ENCODE measurements at regions not wholly inside any gene's neighbourhood (a gene's known extent, or its start where the extent isn't known, plus 50 kb on each side); places are given as distances from the start of the nearest gene placed in this dataset.

DNA sequence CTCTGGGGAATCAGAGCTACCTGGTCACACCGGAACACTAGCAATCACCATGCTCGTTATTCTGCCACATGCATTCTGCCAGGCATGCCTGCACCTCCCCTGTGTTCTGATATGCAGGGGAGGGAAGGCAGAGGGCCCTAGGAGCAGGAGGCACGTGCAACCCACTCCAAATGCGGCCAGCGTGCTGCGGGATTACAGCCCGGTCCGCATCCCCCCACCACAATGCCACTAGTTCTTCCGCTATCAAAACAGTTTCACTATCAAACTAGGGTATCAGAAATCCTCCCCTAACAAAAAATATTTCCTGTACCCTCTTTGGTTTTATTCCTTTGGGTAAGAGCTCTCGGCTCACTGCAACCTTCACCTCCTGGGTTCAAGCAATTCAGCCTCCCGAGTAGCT is 223.2 kb upstream of the IGF1R start:
- no peak for ATAC-seq
- DNase-seq: no peak
- TF ChIP-seq, protein P1, sequence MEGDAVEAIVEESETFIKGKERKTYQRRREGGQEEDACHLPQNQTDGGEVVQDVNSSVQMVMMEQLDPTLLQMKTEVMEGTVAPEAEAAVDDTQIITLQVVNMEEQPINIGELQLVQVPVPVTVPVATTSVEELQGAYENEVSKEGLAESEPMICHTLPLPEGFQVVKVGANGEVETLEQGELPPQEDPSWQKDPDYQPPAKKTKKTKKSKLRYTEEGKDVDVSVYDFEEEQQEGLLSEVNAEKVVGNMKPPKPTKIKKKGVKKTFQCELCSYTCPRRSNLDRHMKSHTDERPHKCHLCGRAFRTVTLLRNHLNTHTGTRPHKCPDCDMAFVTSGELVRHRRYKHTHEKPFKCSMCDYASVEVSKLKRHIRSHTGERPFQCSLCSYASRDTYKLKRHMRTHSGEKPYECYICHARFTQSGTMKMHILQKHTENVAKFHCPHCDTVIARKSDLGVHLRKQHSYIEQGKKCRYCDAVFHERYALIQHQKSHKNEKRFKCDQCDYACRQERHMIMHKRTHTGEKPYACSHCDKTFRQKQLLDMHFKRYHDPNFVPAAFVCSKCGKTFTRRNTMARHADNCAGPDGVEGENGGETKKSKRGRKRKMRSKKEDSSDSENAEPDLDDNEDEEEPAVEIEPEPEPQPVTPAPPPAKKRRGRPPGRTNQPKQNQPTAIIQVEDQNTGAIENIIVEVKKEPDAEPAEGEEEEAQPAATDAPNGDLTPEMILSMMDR (IDR thresholded peaks at IDR 0.05): no peak
- no peak for TF ChIP-seq POLR2A (IDR thresholded peaks at IDR 0.05)
- Histone ChIP-seq H3K27ac (no peak overlapping the region), H3K4me1 (peaks cover 21% of the 10 kb centered on the region), H3K36me3 (replicated peaks in 1 of 2; ENCODE audit: insufficient read depth in 1 of 2, low read depth in 2 of 2) (no peaks in the 10 kb centered on the region), H3K27me3 (peaks cover 0 to 15% of the 10 kb centered on the region in 2 donors), H3K4me3 (no peak overlapping the region), H3K9me3 (no peaks in the 10 kb centered on the region)
- WGBS, 2 donors: 54 to 56% methylated on average over 11 of the region's 11 CpGs
- intact Hi-C loops (cut with DNase I): no loop called here

DNA sequence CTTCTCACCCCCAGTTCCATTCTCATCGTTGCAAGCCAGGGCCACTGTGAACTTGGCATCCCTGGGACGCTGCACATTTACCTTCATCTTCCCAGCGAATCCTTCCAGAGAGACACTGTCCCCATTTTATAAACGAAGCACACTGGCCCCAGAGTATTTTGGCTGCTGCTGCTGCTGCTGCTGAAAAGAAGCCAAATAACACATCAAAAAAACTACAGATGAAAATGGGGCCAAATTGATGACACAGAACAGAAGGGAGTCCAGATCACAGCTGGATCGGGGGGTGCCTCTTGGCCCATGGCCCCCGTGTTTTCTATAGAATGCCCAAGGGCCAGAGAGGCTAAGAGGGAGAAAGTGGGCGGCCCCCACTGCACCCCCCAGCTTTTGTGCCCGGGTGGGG is 221.0 kb upstream of the IGF1R start:
- WGBS, 2 donors: 50 to 53% methylated on average over 7 to 8 of the region's 8 CpGs
- Histone ChIP-seq H3K27me3 (peaks cover 0 to under 1% of the 10 kb centered on the region in 2 donors), H3K4me3 (no peak overlapping the region), H3K27ac (no peak overlapping the region), H3K4me1 (peaks cover 12% of the 10 kb centered on the region), H3K36me3 (replicated peaks in 1 of 2; ENCODE audit: insufficient read depth in 1 of 2, low read depth in 2 of 2) (no peaks in the 10 kb centered on the region), H3K9me3 (no peaks in the 10 kb centered on the region)
- ATAC-seq (no peak), DNase-seq (no peak)
- TF ChIP-seq, protein P1 (IDR thresholded peaks at IDR 0.05): no peak
- no peak for TF ChIP-seq POLR2A (IDR thresholded peaks at IDR 0.05)
- intact Hi-C loops (cut with DNase I): no loop called here

DNA sequence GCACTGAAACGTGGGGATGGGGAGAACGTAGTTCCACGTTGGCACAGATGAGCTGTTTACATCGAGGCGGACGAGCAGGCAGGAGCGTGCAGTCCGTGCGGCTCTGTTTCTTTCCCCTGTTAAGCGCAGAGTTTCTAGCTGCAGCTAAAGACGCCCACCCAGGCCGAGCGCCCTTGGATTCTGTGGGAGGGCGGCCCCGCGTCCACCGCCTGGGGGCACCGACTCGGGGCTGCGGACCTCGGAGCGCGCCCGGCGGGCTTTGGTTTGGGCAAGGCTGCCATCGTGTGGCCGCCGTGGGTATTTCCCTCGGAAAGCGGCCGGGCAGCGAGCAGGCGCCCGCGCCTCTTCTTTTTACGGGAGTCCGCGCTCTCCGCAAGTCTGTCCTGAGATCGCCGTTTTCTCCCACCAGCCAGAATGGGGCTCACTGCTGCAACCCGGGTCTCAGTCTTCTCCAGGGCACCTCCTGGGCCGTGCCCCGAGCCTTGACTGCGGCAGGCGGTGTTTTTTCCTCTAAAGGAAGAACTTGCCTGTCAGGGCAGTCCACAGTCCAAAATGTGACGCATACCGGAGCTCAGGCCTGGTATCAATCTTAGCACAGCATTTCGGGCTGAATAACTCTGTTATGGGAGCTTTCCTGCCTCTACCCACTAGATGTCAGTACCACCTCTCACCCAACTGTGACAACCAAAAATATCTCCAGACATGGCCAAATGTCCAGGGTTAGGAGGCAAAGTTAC is 219.9 kb upstream of the IGF1R start:
- DNase-seq (peak; percentile 65 to 83 (median 74)), ATAC-seq (peak; percentile 87)
- TF ChIP-seq POLR2A (IDR thresholded peaks at IDR 0.05): no peak
- TF ChIP-seq, protein P1 (IDR thresholded peaks at IDR 0.05): peak; percentile 73 to 96 (median 85)
- WGBS, 2 donors: 3 to 5% methylated on average over 10 to 49 of the region's 49 CpGs
- H3K27me3 ChIP-seq: no peaks in the 10 kb centered on the region
- peak overlapping the region in 2 of 4 donors; percentile 51 to 54 for H3K27ac ChIP-seq
- H3K36me3 ChIP-seq (replicated peaks in 1 of 2; ENCODE audit: insufficient read depth in 1 of 2, low read depth in 2 of 2): no peaks in the 10 kb centered on the region
- H3K4me3 ChIP-seq: no peak overlapping the region
- peaks cover 12% of the 10 kb centered on the region for H3K4me1 ChIP-seq
- H3K9me3 ChIP-seq: no peaks in the 10 kb centered on the region
- intact Hi-C loops (cut with DNase I): no loop called here

DNA sequence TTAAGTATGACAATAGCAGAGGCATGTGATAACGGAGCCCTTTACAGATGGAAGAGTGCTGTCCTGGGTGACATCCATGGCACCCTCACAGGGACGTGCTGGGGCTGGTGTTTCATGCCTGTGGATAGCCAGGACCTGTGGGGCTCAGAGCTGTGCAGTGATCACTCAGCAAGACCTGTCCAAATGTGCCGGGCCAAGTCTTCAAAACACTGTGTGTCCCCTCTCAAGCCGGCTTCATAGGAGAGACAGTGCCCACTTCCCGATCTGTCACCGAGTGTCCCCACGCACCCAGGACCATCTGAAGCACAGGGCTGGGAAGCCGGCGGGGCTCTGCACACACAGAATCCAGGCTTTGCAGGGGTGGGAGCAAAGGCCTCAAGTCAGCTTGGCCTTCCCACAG is 217.2 kb upstream of the IGF1R start:
- peaks cover 12% of the 10 kb centered on the region for H3K4me1 ChIP-seq
- WGBS, 2 donors: 83 to 86% methylated on average over 7 to 9 of the region's 9 CpGs
- H3K27me3 ChIP-seq: no peaks in the 10 kb centered on the region
- no peak for TF ChIP-seq POLR2A (IDR thresholded peaks at IDR 0.05)
- no peak overlapping the region for H3K4me3 ChIP-seq
- no peaks in the 10 kb centered on the region for H3K36me3 ChIP-seq (replicated peaks in 1 of 2; ENCODE audit: insufficient read depth in 1 of 2, low read depth in 2 of 2)
- no peaks in the 10 kb centered on the region for H3K9me3 ChIP-seq
- H3K27ac ChIP-seq: no peak overlapping the region
- DNase-seq: no peak
- no peak for ATAC-seq
- intact Hi-C loops (cut with DNase I): no loop called here

DNA sequence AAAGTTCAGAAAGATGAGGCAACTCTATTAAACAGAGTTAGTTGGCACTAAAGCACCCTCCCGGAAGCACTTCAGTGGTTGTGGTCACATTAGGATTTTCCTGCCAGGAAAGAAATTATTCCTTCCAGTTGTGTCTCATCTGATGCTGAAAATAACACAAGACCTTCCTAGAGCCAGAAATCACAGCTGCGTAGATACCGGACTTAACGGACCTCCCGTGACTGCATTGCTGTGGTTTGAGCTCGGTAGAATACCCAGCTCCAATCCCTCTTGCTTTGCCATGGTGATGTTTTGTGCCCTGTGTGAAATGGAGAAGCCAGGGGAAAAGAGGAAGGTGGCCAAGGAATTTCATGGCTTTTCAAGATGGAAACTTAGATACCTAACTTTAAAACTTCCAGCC is 215.0 kb upstream of the IGF1R start:
- TF ChIP-seq, protein P1 (IDR thresholded peaks at IDR 0.05): no peak
- no peak for TF ChIP-seq POLR2A (IDR thresholded peaks at IDR 0.05)

More for the DNA sequence above, 215.0 kb upstream of the IGF1R start:
- Histone ChIP-seq H3K27me3 (no peaks in the 10 kb centered on the region), H3K36me3 (replicated peaks in 1 of 2; ENCODE audit: insufficient read depth in 1 of 2, low read depth in 2 of 2) (no peaks in the 10 kb centered on the region), H3K4me3 (no peak overlapping the region), H3K27ac (no peak overlapping the region), H3K9me3 (no peaks in the 10 kb centered on the region), H3K4me1 (peaks cover 6% of the 10 kb centered on the region)
- intact Hi-C loops (cut with DNase I): no loop called here
- ATAC-seq (no peak), DNase-seq (no peak)
- 75 to 79% methylated on average over 6 of the region's 6 CpGs for WGBS, 2 donors
